ENCODE measurements at regions not wholly inside any gene's neighbourhood (a gene's known extent, or its start where the extent isn't known, plus 50 kb on each side); places are given as distances from the start of the nearest gene placed in this dataset.

DNA sequence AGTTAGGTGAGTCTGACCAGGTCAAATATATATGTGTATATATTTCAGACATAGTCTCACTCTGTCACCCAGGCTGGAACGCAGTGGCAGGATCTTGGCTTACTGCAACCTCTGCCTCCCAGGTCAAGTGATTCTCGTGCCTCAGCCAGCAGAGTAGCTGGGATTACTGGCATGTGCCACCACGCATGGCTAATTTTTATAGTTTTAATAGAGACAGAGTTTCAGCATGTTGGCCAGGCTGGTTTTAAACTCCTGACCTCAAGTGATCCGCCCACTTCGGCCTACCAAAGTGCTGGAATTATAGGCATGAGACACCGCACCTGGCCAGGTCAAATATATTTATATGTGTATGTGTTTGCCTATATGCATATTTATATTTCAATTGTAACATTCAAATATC, 581.5 kb upstream of the B3GALT2 start:
- no peak overlapping the region for H3K4me3 ChIP-seq (ENCODE audit: low read depth in 1 of 2, low read length in 2 of 2)
- no peak for TF ChIP-seq EZH2 (IDR thresholded peaks at IDR 0.05; ENCODE audit: borderline replicate concordance, low read depth, low read length, severe bottlenecking)
- no peaks in the 10 kb centered on the region for H3K36me3 ChIP-seq (ENCODE audit: insufficient read depth, low read length)
- no peaks in the 10 kb centered on the region for H3K79me2 ChIP-seq (ENCODE audit: insufficient read depth, low read length)
- no peaks in the 10 kb centered on the region for H3K27me3 ChIP-seq (ENCODE audit: insufficient read depth, low read length, poor library complexity)
- H3K9me3 ChIP-seq (ENCODE audit: insufficient read depth, low read length, severe bottlenecking) = no peaks in the 10 kb centered on the region
- H3K4me2 ChIP-seq (ENCODE audit: insufficient read depth, low read length) = no peak overlapping the region
- H3K9ac ChIP-seq (ENCODE audit: low read depth, low read length) = no peak overlapping the region
- DNase-seq = no peak
- no peaks in the 10 kb centered on the region for H4K20me1 ChIP-seq (ENCODE audit: insufficient read depth, low read length)
- H3K27ac ChIP-seq (ENCODE audit: low read length) = no peak overlapping the region
- no peaks in the 10 kb centered on the region for H3K4me1 ChIP-seq (ENCODE audit: insufficient read depth, low read length)
- H2AFZ ChIP-seq (ENCODE audit: low read depth, low read length) = no peak overlapping the region
- no peak for ATAC-seq (ENCODE audit: insufficient read depth, low read depth)

DNA sequence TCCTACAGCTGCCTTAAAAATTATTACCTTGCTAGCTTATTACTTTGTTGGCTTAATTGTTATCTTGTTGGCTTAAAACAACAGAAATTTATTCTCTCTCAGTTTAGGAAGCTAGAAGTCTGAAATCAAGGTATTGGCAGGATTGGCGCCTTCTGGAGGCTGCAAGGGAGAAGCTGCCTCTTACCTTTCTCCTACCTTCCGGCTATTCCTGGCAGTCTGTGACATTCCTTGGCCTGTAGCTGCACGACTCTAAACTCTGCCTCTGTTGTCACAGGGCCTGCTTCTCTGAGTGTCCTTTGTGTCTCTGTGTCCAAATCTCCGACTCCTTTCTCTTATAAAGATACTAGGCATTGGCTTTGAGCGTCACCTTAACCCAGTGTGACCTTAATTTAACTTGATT, 579.9 kb upstream of the B3GALT2 start:
- H3K27ac ChIP-seq (ENCODE audit: low read length) = no peak overlapping the region
- no peaks in the 10 kb centered on the region for H4K20me1 ChIP-seq (ENCODE audit: insufficient read depth, low read length)
- ATAC-seq (ENCODE audit: insufficient read depth, low read depth) (no peak), DNase-seq (no peak)
- H3K27me3 ChIP-seq (ENCODE audit: insufficient read depth, low read length, poor library complexity) = no peaks in the 10 kb centered on the region
- H2AFZ ChIP-seq (ENCODE audit: low read depth, low read length) = no peak overlapping the region
- no peak overlapping the region for H3K4me2 ChIP-seq (ENCODE audit: insufficient read depth, low read length)
- TF ChIP-seq EZH2 (IDR thresholded peaks at IDR 0.05; ENCODE audit: borderline replicate concordance, low read depth, low read length, severe bottlenecking) = no peak
- TF ChIP-seq, protein P1, sequence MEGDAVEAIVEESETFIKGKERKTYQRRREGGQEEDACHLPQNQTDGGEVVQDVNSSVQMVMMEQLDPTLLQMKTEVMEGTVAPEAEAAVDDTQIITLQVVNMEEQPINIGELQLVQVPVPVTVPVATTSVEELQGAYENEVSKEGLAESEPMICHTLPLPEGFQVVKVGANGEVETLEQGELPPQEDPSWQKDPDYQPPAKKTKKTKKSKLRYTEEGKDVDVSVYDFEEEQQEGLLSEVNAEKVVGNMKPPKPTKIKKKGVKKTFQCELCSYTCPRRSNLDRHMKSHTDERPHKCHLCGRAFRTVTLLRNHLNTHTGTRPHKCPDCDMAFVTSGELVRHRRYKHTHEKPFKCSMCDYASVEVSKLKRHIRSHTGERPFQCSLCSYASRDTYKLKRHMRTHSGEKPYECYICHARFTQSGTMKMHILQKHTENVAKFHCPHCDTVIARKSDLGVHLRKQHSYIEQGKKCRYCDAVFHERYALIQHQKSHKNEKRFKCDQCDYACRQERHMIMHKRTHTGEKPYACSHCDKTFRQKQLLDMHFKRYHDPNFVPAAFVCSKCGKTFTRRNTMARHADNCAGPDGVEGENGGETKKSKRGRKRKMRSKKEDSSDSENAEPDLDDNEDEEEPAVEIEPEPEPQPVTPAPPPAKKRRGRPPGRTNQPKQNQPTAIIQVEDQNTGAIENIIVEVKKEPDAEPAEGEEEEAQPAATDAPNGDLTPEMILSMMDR (IDR thresholded peaks at IDR 0.05; ENCODE audit: borderline replicate concordance, extremely low read depth, low read length, poor library complexity, severe bottlenecking) = no peak
- H3K9ac ChIP-seq (ENCODE audit: low read depth, low read length) = no peak overlapping the region
- H3K4me3 ChIP-seq (ENCODE audit: low read depth in 1 of 2, low read length in 2 of 2) = no peak overlapping the region
- H3K9me3 ChIP-seq (ENCODE audit: insufficient read depth, low read length, severe bottlenecking) = no peaks in the 10 kb centered on the region
- H3K36me3 ChIP-seq (ENCODE audit: insufficient read depth, low read length) = no peaks in the 10 kb centered on the region
- no peaks in the 10 kb centered on the region for H3K79me2 ChIP-seq (ENCODE audit: insufficient read depth, low read length)
- no peaks in the 10 kb centered on the region for H3K4me1 ChIP-seq (ENCODE audit: insufficient read depth, low read length)

DNA sequence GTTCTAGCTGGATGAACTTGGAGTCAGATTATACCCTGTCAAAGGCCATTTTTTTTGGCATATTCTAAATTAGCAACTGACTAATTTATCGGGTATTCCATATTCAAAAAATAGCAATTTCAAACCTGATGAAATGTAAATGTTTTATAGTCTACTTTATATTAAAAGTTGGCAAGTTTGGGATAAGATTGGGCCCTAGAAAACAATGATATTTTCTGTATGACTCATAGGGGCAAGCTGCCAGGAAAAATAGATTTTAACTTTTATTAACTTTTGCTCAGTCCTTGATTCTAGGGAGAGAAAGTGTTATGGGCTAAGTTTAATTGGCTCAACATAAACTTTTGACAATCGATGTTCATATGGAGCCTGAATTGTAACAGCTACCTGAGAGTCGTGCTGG, 576.9 kb upstream of the B3GALT2 start:
- Histone ChIP-seq H2AFZ (ENCODE audit: low read depth, low read length) (no peak overlapping the region), H3K4me2 (ENCODE audit: insufficient read depth, low read length) (no peak overlapping the region), H3K79me2 (ENCODE audit: insufficient read depth, low read length) (no peaks in the 10 kb centered on the region), H3K4me1 (ENCODE audit: insufficient read depth, low read length) (no peaks in the 10 kb centered on the region), H3K27me3 (ENCODE audit: insufficient read depth, low read length, poor library complexity) (no peaks in the 10 kb centered on the region), H3K9ac (ENCODE audit: low read depth, low read length) (no peak overlapping the region), H3K9me3 (ENCODE audit: insufficient read depth, low read length, severe bottlenecking) (no peaks in the 10 kb centered on the region), H3K36me3 (ENCODE audit: insufficient read depth, low read length) (no peaks in the 10 kb centered on the region), H3K4me3 (ENCODE audit: low read depth in 1 of 2, low read length in 2 of 2) (no peak overlapping the region), H4K20me1 (ENCODE audit: insufficient read depth, low read length) (no peaks in the 10 kb centered on the region), H3K27ac (ENCODE audit: low read length) (no peak overlapping the region)
- DNase-seq = no peak
- no peak for ATAC-seq (ENCODE audit: insufficient read depth, low read depth)
- TF ChIP-seq, protein P1 (IDR thresholded peaks at IDR 0.05; ENCODE audit: borderline replicate concordance, extremely low read depth, low read length, poor library complexity, severe bottlenecking) = no peak
- TF ChIP-seq EZH2 (IDR thresholded peaks at IDR 0.05; ENCODE audit: borderline replicate concordance, low read depth, low read length, severe bottlenecking) = no peak

DNA sequence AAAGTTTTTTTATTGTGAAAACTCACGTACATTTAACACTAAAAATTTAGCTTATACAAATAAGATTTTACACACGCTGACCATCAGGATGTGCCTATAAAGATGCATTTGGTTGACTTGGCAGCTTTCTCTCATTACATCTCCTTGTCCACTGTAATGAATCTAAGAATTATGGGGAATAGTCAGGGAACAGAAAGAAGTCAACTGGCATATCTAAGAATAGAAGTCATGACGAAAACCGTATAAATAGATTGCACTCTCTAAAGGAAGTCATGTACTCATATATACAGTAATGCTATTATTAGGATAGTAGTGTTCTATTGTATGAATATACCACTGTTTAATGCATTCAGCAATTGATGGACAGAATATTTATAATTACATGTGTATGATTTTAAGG, 575.8 kb upstream of the B3GALT2 start:
- DNase-seq (no peak), ATAC-seq (ENCODE audit: insufficient read depth, low read depth) (no peak)
- TF ChIP-seq, protein P1 (IDR thresholded peaks at IDR 0.05; ENCODE audit: borderline replicate concordance, extremely low read depth, low read length, poor library complexity, severe bottlenecking) = no peak
- no peak for TF ChIP-seq EZH2 (IDR thresholded peaks at IDR 0.05; ENCODE audit: borderline replicate concordance, low read depth, low read length, severe bottlenecking)
- no peaks in the 10 kb centered on the region for H3K36me3 ChIP-seq (ENCODE audit: insufficient read depth, low read length)
- no peak overlapping the region for H3K9ac ChIP-seq (ENCODE audit: low read depth, low read length)
- no peak overlapping the region for H2AFZ ChIP-seq (ENCODE audit: low read depth, low read length)
- H3K9me3 ChIP-seq (ENCODE audit: insufficient read depth, low read length, severe bottlenecking) = no peaks in the 10 kb centered on the region
- H3K27ac ChIP-seq (ENCODE audit: low read length) = no peak overlapping the region
- H3K4me2 ChIP-seq (ENCODE audit: insufficient read depth, low read length) = no peak overlapping the region
- H3K27me3 ChIP-seq (ENCODE audit: insufficient read depth, low read length, poor library complexity) = no peaks in the 10 kb centered on the region
- H4K20me1 ChIP-seq (ENCODE audit: insufficient read depth, low read length) = no peaks in the 10 kb centered on the region
- no peaks in the 10 kb centered on the region for H3K4me1 ChIP-seq (ENCODE audit: insufficient read depth, low read length)
- H3K4me3 ChIP-seq (ENCODE audit: low read depth in 1 of 2, low read length in 2 of 2) = no peak overlapping the region
- no peaks in the 10 kb centered on the region for H3K79me2 ChIP-seq (ENCODE audit: insufficient read depth, low read length)
